ENCODE measurements at regions not wholly inside any gene's neighbourhood (a gene's known extent, or its start where the extent isn't known, plus 50 kb on each side); places are given as distances from the start of the nearest gene placed in this dataset.

GRCh38 chr12:3976351-3976938, 103.2 kb upstream of the PARP11 start (continued):
- TF ChIP-seq ELF4 (CRISPR knock-in tag; IDR thresholded peaks at IDR 0.05; ENCODE audit: borderline replicate concordance) (no peak), CREBL2 (CRISPR knock-in tag; IDR thresholded peaks at IDR 0.05; ENCODE audit: borderline replicate concordance) (no peak), ZFP37 (CRISPR knock-in tag; IDR thresholded peaks at IDR 0.05; ENCODE audit: borderline replicate concordance) (no peak), CEBPG (CRISPR knock-in tag; IDR thresholded peaks at IDR 0.05) (no peak), ZNF3 (CRISPR knock-in tag; IDR thresholded peaks at IDR 0.05) (no peak), ZNF333 (CRISPR knock-in tag; IDR thresholded peaks at IDR 0.05; ENCODE audit: borderline replicate concordance) (no peak), POLR2G (IDR thresholded peaks at IDR 0.05; ENCODE audit: low read depth, low read length) (no peak), KLF9 (CRISPR knock-in tag; IDR thresholded peaks at IDR 0.05; ENCODE audit: low read depth) (no peak), IKZF4 (CRISPR knock-in tag; IDR thresholded peaks at IDR 0.05; ENCODE audit: borderline replicate concordance, low read depth, not compliant biosample characterization) (no peak), ZNF367 (CRISPR knock-in tag; IDR thresholded peaks at IDR 0.05; ENCODE audit: borderline replicate concordance) (no peak), ZFX (CRISPR knock-in tag; IDR thresholded peaks at IDR 0.05; ENCODE audit: low read depth) (no peak), HOXD1 (CRISPR knock-in tag; IDR thresholded peaks at IDR 0.05) (no peak)

- H3K36me3 ChIP-seq (replicated peaks in 1 of 2; ENCODE audit: control insufficient read depth in 1 of 2, insufficient read depth in 2 of 2, low read length in 2 of 2): no peaks in the 10 kb centered on the region
- intact Hi-C loops (cut with micrococcal nuclease; ENCODE audit: unreplicated experiment): no loop called here
- ChIA-PET CTCF (ENCODE audit: low intra/inter-chr PET ratio, low total read pairs) (no interaction called here), POLR2A (interaction anchor here (1.3 kb wide), 1 partner anchor 36 kb away, joined by 5 read pairs; no protein-coding TSS in a partner anchor)
- H3K9ac ChIP-seq (ENCODE audit: insufficient read depth, low read depth, low read length): no peak overlapping the region
- 0 out of 2 replicates have a peak, but pooled peaks cover 9% of the 10 kb centered on the region for H3K4me1 ChIP-seq (ENCODE audit: insufficient read depth, low read length)
- no peak overlapping the region for H3K4me3 ChIP-seq (replicated peaks in 1 of 3; ENCODE audit: insufficient read depth in 1 of 3, low read depth in 2 of 3, low read length in 3 of 3)
- BruUV-seq (replicated peaks): no TSS peak
- in situ Hi-C loops (cut with HindIII; ENCODE audit: extremely low pct_ligation_motif_present, low pct_unique_long_range_greater_than_20kb): no loop called here
- H3K27me3 ChIP-seq (ENCODE audit: control insufficient read depth in 1 of 2, insufficient read depth in 2 of 2, low read length in 2 of 2): peaks cover 0 to 11% of the 10 kb centered on the region in 2 experiments; a peak in 1 of 5 replicates
- DNase-seq (ENCODE audit: low spot score) (no peak), FAIRE-seq (no peak), ATAC-seq (no peak)
- no peaks in the 10 kb centered on the region for H3K79me2 ChIP-seq (ENCODE audit: insufficient read depth, low read length)
- no peak overlapping the region for H3K27ac ChIP-seq (ENCODE audit: extremely low read length, insufficient read depth, low read length)
- no peaks in the 10 kb centered on the region for H3K9me3 ChIP-seq (ENCODE audit: low read length)
- H2AFZ ChIP-seq (ENCODE audit: low read length): no peak overlapping the region
- no peaks in the 10 kb centered on the region for H4K20me1 ChIP-seq (ENCODE audit: insufficient read depth, low read length)
- no peak overlapping the region for H3K4me2 ChIP-seq (ENCODE audit: low read depth, low read length)
- WGBS (ENCODE audit: low lambda C conversion rate): 0% methylated on average over 3 of the region's 3 CpGs
- TF ChIP-seq TBL1XR1 (IDR thresholded peaks at IDR 0.05; ENCODE audit: borderline replicate concordance, low read length, partially characterized antibody) (peak; percentile 52), REXO4 (CRISPR knock-in tag; IDR thresholded peaks at IDR 0.05; ENCODE audit: borderline replicate concordance) (no peak), REPIN1 (CRISPR knock-in tag; IDR thresholded peaks at IDR 0.05; ENCODE audit: borderline replicate concordance, low read depth) (no peak), FOXA3 (CRISPR knock-in tag; IDR thresholded peaks at IDR 0.05) (peak; percentile 14; the same call in 1 of the 2 replicates), MTA1 (CRISPR knock-in tag; IDR thresholded peaks at IDR 0.05; ENCODE audit: borderline replicate concordance) (no peak), ZNF451 (CRISPR knock-in tag; IDR thresholded peaks at IDR 0.05) (no peak), MTF1 (CRISPR knock-in tag; IDR thresholded peaks at IDR 0.05) (no peak), NFIC (IDR thresholded peaks at IDR 0.05; ENCODE audit: low read length) (peak; percentile 32; the same call in 1 of the 2 replicates), GLI4 (CRISPR knock-in tag; IDR thresholded peaks at IDR 0.05; ENCODE audit: borderline replicate concordance) (no peak), SKI (IDR thresholded peaks at IDR 0.05; ENCODE audit: partially characterized antibody) (peak; percentile 24), BCL6 (CRISPR knock-in tag; IDR thresholded peaks at IDR 0.05) (peak; percentile 98)
- TF ChIP-seq, protein P1, sequence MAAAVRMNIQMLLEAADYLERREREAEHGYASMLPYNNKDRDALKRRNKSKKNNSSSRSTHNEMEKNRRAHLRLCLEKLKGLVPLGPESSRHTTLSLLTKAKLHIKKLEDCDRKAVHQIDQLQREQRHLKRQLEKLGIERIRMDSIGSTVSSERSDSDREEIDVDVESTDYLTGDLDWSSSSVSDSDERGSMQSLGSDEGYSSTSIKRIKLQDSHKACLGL (CRISPR knock-in tag; IDR thresholded peaks at IDR 0.05): no peak
- TF ChIP-seq, protein P2, sequence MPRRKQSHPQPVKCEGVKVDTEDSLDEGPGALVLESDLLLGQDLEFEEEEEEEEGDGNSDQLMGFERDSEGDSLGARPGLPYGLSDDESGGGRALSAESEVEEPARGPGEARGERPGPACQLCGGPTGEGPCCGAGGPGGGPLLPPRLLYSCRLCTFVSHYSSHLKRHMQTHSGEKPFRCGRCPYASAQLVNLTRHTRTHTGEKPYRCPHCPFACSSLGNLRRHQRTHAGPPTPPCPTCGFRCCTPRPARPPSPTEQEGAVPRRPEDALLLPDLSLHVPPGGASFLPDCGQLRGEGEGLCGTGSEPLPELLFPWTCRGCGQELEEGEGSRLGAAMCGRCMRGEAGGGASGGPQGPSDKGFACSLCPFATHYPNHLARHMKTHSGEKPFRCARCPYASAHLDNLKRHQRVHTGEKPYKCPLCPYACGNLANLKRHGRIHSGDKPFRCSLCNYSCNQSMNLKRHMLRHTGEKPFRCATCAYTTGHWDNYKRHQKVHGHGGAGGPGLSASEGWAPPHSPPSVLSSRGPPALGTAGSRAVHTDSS (CRISPR knock-in tag; conservative IDR thresholded peaks at IDR 0.05): no peak
Measured at GRCh38 chr12:3975652-3976051, 102.5 kb upstream of the PARP11 start.
